Activated naive CD4-positive, alpha-beta T cell treated with anti-CD3 and anti-CD28 coated beads, Interleukin-2, amount 50 U/mL, for 72 hours (primary cell): ENCODE measurements at regions not wholly inside any gene's neighbourhood (a gene's known extent, or its start where the extent isn't known, plus 50 kb on each side); places are given as distances from the start of the nearest gene placed in this dataset.
"Not testable (repeated sequence)": the region's sequence is repeated elsewhere in the genome, so short reads cannot be mapped to it uniquely, and the experiment has no call there.

Source experiments
- ATAC-seq, 2 donors: fragments of 150-1000 bp; cut with Tn5 transposase; 2 replicates each; pipeline ENCODE4 v1.10.0; 2021; ENCODE audit warnings: mild to moderate bottlenecking in 2 of 2, moderate library complexity in 2 of 2
- DNase-seq, 2 donors: peaks; one replicate each; pipeline ENCODE4 v3.0.0; 2021 to 2022; ENCODE audit warnings: low spot score in 2 of 2
- H3K27ac Mint-ChIP-seq, 2 donors: one replicate each; pipeline ENCODE4 v1.8.0; 2022; ENCODE audit warnings: mild to moderate bottlenecking in 2 of 2, mixed read lengths in 2 of 2
- H3K36me3 Mint-ChIP-seq, 2 donors: one replicate each; pipeline ENCODE4 v1.8.0; 2022; ENCODE audit warnings: mixed read lengths in 2 of 2
- H3K9me3 Mint-ChIP-seq, 2 donors: one replicate each; pipeline ENCODE4 v1.8.0; 2022; ENCODE audit warnings: mixed read lengths in 2 of 2

DNA sequence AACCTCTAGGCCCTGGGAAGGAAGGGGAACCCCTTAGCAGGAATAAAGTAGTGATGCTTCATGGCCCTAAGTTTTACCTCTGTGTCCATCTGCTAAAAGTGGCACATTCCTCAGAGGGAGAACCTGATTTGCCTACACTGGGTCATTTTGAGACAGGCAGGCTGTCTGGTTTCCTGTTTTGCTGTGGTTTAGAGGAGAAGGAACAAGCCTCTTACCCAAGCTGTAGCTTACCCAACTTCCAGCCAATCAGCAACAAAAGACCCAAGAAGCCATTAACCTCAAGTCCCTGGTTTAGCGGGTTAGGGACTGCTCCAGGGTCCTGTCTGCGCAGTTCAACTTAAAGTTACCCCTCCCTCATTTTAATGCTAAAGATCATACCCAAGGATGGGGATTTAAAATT, 411.0 kb downstream of the MAT2B start:
- H3K9me3 Mint-ChIP-seq: peaks cover 14 to 17% of the 10 kb centered on the region in 2 donors
- DNase-seq (no peak), ATAC-seq (no peak)
- no peaks in the 10 kb centered on the region for H3K36me3 Mint-ChIP-seq
- H3K27ac Mint-ChIP-seq: no peak overlapping the region

GRCh38 chr5:163916861-163917260, 411.4 kb downstream of the MAT2B start:
- Mint-ChIP-seq H3K27ac (no peak overlapping the region), H3K9me3 (peaks cover 14 to 17% of the 10 kb centered on the region in 2 donors), H3K36me3 (no peaks in the 10 kb centered on the region)
- DNase-seq (no peak), ATAC-seq (no peak)

- peak in 1 of 2 donors; percentile 16 for ATAC-seq
- DNase-seq: no peak
- Mint-ChIP-seq H3K27ac (no peak overlapping the region), H3K36me3 (no peaks in the 10 kb centered on the region), H3K9me3 (peaks cover 14 to 17% of the 10 kb centered on the region in 2 donors)
These were observed 412.3 kb downstream of the MAT2B start for GRCh38 chr5:163917747-163918146.

DNA sequence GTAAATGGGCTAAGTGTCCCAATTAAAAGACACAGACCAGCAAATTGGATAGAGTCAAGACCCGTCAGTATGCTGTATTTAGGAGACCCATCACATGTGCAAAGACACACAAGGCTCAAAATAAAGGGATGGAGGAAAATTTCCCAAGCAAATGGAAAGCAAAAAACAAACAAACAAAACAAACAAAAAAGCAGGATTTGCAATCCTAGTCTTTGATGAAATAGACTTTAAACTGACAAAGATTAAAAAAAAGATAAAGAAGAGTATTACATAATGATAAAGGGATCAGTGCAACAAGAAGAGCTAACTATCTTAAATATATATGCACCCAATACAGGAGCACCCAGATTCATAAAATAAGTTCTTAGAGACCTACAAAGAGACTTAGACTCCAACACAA, 429.6 kb downstream of the MAT2B start:
- ATAC-seq, H3K27ac Mint-ChIP-seq, DNase-seq, H3K36me3 Mint-ChIP-seq: not testable (repeated sequence)
- peaks cover 18% of the 10 kb centered on the region in 2 donors for H3K9me3 Mint-ChIP-seq

DNA sequence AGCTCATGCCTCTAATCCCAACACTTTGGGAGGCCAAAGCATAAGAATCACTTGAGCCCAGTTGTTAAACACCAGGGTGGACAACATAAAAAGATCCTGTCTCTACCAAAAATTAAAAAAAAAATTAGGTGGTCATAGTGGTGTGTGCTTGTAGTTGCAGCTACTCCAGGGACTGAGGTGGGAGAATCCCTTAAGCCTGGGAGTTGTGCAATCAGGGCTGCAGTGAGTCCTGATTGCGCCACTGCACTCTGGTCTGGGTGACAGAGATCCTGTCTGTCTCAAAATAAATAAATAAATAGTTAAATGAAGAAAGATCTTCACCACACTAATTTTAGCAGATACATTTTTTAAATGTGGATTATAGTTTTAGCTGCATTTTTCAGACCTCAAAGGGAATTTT, 433.2 kb downstream of the MAT2B start:
- ATAC-seq (no peak), DNase-seq (no peak)

DNA sequence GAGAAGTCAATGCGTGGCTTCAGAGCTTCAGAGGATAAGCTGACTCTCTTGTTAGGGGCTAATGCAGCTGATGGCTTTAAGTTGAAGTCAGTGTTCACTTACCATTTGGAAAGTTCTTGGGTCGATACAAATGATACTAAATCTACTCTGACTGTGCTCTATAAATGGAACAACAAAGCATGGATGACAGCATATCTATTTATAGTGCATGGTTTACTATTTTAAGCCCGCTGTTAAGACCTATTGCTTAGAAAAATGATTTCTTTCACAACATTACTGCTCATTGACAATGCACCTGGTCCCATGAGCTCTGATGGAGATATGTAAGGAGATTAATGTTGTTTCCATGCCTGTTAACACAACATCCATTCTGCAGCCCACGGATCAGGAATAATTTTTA, 435.7 kb downstream of the MAT2B start:
- ATAC-seq: no peak
- H3K36me3 Mint-ChIP-seq: no peaks in the 10 kb centered on the region
- H3K9me3 Mint-ChIP-seq: no peaks in the 10 kb centered on the region

More for the DNA sequence above, 433.2 kb downstream of the MAT2B start:
- Mint-ChIP-seq H3K9me3 (peaks cover 13 to 18% of the 10 kb centered on the region in 2 donors), H3K27ac (no peak overlapping the region), H3K36me3 (peaks cover 0 to under 1% of the 10 kb centered on the region in 2 donors)

DNA sequence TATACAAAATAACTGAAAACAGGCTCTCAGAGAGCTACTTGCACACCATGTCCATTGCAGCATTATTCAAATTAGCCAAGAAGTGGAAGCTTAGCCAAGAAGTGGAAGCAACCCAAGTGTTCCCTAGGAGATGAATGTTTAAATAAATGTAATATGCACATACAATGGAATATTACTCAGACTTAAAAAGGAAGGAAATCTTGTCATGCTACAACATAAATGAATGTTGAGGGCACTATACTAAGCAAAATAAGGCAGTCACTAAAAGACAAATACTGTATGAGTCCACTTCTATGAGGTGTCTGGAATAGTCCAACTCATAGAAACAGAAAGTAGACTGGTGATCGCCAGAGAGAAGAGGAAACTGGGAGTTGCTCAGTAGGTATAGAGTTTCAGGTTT, 438.1 kb downstream of the MAT2B start:
- Mint-ChIP-seq H3K36me3 (no peaks in the 10 kb centered on the region), H3K9me3 (peaks cover 0 to 4% of the 10 kb centered on the region in 2 donors), H3K27ac (no peak overlapping the region)
- DNase-seq (no peak), ATAC-seq (no peak)

More for the DNA sequence above, 435.7 kb downstream of the MAT2B start:
- no peak for DNase-seq
- no peak overlapping the region for H3K27ac Mint-ChIP-seq

GRCh38 chr5:163944738-163945137, 439.3 kb downstream of the MAT2B start:
- DNase-seq (no peak), ATAC-seq (no peak)
- H3K27ac Mint-ChIP-seq: no peak overlapping the region
- H3K9me3 Mint-ChIP-seq: peaks cover 0 to 5% of the 10 kb centered on the region in 2 donors
- H3K36me3 Mint-ChIP-seq: no peaks in the 10 kb centered on the region

DNA sequence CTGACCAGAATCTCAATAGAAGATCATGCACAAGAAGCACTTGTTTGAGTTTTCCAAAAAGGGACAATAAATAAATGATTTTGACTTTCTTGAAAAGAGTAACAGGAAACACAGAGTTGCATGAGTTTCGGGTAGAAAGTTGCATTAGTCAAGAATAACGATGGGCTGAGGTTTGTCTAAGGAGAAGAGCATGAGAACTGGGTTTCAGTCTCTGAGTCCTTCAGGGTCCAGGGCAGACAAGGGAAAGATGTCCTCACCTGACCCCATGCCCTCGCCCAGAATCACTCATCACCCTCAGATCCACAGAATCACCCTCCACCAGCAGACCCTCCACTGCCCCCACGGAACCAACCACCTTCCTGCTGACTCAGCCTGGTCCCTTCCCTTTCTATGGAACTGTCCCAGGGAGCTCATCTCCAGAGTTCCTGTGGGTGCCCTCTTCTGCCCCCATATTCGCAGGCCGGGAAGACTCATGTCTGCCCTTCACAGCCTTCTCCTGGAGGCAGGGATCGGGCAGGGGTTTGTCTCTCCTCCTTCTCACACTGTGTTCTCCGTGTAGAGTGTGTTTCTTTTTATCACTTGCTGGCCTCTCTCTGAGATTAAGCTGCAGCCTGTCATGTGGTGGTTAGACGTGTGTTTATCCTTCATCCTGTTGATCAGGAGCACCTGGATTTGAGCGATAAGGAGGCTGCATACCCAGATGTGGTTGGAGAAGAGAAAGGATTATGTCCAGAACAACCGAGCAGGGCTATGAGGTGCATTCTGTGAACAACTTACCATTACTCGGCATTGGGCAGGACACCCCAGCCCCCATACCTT, 442.6 kb downstream of the MAT2B start:
- ATAC-seq (no peak), DNase-seq (no peak)
- Mint-ChIP-seq H3K9me3 (peaks cover 0 to 5% of the 10 kb centered on the region in 2 donors), H3K36me3 (no peaks in the 10 kb centered on the region), H3K27ac (no peak overlapping the region)

DNA sequence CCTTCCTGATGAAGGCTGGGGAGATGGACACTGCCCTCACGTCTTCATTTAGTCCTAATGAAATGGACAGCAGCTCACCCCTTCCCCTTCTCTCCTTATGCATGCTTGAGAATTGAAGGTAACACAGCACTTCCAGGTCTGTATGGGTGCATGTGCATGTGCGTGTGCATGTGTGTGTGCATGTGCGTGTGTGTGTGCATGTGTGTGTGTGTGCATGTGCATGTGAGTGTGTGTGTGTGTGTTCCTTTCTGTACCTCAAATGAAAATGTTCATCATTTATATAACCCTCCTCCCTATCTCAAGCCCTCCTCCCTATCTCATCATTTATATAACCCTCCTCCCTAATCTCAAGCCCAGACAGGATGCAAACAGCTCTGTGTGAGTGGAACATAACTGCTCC, 444.8 kb downstream of the MAT2B start:
- H3K9me3 Mint-ChIP-seq: peaks cover 0 to 5% of the 10 kb centered on the region in 2 donors
- no peaks in the 10 kb centered on the region for H3K36me3 Mint-ChIP-seq
- no peak for DNase-seq
- no peak for ATAC-seq
- H3K27ac Mint-ChIP-seq: no peak overlapping the region

DNA sequence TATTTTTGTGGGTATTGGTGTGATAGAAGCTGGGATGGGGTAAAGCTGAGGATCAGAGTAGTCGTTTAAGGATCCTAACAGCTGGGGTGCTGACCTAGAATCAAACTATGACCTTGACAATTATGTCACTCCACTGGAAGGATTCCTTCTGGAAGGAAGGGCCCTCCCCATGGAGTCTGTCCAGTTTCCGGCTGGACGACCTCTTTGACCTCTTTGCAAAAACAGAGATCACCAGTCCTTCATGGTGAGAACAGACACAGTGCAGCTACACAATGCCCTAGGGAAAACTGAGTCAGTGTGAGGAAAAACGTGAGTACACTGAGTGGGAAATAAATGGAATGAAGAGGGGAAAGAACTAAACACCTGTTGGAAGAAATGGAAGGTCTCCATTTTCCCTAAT, 445.6 kb downstream of the MAT2B start:
- Mint-ChIP-seq H3K9me3 (peaks cover 0 to 5% of the 10 kb centered on the region in 2 donors), H3K36me3 (no peaks in the 10 kb centered on the region), H3K27ac (no peak overlapping the region)
- ATAC-seq: no peak
- no peak for DNase-seq

DNA sequence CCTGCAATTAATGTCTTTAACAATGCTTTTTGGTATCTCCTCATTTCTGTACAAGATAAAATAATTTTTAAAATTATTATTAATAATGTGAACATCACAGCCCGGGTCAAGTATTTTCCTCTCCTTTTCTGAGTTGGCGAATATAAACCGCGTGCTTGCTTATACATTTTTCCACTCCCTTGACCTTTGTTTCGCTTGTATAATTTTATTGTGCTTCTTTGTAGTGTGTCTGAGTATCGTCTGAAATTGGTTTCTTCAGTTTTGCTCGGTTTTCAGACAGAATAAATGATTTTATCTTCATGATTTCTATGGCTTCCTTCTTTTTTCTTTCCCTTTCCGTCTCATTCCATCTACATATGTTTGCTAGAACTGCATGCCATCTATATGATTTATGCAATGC, 448.5 kb downstream of the MAT2B start:
- no peaks in the 10 kb centered on the region for H3K36me3 Mint-ChIP-seq
- no peak for DNase-seq
- peaks cover 0 to 13% of the 10 kb centered on the region in 2 donors for H3K9me3 Mint-ChIP-seq
- H3K27ac Mint-ChIP-seq: no peak overlapping the region
- no peak for ATAC-seq

GRCh38 chr5:163961230-163961629, 455.8 kb downstream of the MAT2B start:
- peaks cover 4 to 13% of the 10 kb centered on the region in 2 donors for H3K9me3 Mint-ChIP-seq
- not testable (repeated sequence) for DNase-seq, ATAC-seq, H3K27ac Mint-ChIP-seq, H3K36me3 Mint-ChIP-seq

GRCh38 chr5:163963881-163964280, 458.5 kb downstream of the MAT2B start:
- Mint-ChIP-seq H3K9me3 (peaks cover 0 to 4% of the 10 kb centered on the region in 2 donors), H3K36me3 (no peaks in the 10 kb centered on the region), H3K27ac (no peak overlapping the region)
- ATAC-seq (no peak), DNase-seq (no peak)

DNA sequence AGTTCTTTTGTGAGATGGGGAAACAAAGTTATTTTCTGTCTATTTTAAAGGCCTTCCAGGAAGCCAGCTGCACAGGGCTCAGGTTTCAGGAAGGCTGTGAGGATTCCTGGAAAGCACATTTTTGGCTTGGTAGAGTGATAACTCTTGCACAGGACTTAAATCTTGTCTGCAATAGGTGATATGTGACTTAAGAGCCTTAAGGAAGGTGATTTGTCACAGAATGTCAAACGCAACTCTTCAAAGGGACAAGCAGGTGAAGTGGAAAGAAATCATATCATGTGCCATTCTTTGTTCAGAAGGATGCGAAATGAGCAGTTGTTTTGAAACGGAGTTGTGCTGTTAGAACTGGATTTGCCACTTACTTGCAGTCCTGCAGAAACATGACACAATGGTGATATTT, 459.3 kb downstream of the MAT2B start:
- Mint-ChIP-seq H3K9me3 (peaks cover 0 to 4% of the 10 kb centered on the region in 2 donors), H3K36me3 (no peaks in the 10 kb centered on the region), H3K27ac (no peak overlapping the region)
- ATAC-seq (no peak), DNase-seq (no peak)

DNA sequence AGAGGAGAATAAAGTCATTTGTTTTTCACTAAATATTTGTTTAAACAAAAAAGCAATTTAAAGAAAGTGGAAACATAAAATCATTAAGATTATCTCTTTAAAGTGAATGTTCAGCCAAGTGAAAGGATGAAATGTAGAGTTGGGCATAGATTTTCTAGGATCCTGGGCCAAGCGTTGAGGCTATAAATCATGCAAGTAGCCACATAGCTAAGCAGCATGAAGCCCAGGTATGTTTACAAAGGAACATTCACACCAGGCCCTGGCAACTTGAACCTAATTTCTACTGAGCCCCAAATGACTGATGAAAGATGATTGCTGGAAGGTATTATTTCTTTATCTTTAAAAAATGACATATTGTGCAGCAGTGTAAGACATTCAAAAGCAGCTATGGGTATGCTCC, 461.8 kb downstream of the MAT2B start:
- DNase-seq: no peak
- no peaks in the 10 kb centered on the region for H3K36me3 Mint-ChIP-seq
- H3K9me3 Mint-ChIP-seq: peaks cover 0 to 7% of the 10 kb centered on the region in 2 donors
- no peak for ATAC-seq
- no peak overlapping the region for H3K27ac Mint-ChIP-seq

DNA sequence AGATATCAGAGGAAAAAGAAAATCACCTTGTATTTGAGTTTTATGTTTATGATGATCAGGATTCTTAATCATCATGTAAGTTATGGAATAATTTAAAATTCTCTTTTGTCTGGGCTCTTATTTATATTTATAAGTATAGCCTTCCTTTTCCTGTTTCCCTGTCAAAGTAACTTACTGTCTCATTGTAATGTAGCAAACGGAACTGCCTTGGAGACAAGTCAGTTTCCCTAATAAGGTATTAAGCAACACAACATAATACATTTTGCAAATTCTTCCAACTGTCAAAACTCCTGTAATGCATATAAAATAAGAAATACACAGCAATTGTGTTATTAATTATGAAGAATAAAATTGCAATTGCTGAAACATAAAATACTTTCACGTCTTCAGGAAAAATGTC, 463.2 kb downstream of the MAT2B start:
- DNase-seq: no peak
- no peak for ATAC-seq
- peaks cover 0 to 6% of the 10 kb centered on the region in 2 donors for H3K9me3 Mint-ChIP-seq
- no peaks in the 10 kb centered on the region for H3K36me3 Mint-ChIP-seq
- H3K27ac Mint-ChIP-seq: no peak overlapping the region

- ATAC-seq: no peak
- no peak overlapping the region for H3K27ac Mint-ChIP-seq
These were observed 471.3 kb downstream of the MAT2B start for GRCh38 chr5:163976696-163977095.

More at GRCh38 chr5:163976696-163977095, 471.3 kb downstream of the MAT2B start:
- Mint-ChIP-seq H3K36me3 (no peaks in the 10 kb centered on the region), H3K9me3 (peaks cover 12 to 17% of the 10 kb centered on the region in 2 donors)
- no peak for DNase-seq
